ENCODE measurements at regions not wholly inside any gene's neighbourhood (a gene's known extent, or its start where the extent isn't known, plus 50 kb on each side); places are given as distances from the start of the nearest gene placed in this dataset.
"Not testable (repeated sequence)": the region's sequence is repeated elsewhere in the genome, so short reads cannot be mapped to it uniquely, and the experiment has no call there.

DNA sequence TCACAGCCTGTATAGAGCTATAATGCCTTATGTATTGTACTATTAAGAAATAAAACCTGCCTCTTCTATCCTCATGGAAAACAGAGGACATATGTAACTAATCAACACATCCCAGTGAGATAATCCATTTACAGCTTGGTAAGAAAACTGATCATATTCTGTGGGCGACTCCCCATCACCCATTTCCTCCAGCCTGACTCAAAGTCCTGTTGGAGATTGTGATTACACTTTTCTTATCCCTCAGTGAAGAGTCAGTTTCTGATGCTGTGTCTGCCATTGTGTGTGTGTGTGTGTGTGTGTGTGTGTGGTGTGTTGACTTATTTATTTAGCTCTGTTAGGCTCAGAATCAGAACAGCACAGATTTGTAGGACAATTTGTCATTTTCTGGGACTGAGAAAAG, 212.8 kb downstream of the FGF9 start:
- no peak for FAIRE-seq

GRCh38 chr13:21884299-21884909, 213.5 kb downstream of the FGF9 start:
- FAIRE-seq: no peak

- no peak for FAIRE-seq
Measured at GRCh38 chr13:21884965-21885567, 214.2 kb downstream of the FGF9 start.

- FAIRE-seq: no peak
Measured at GRCh38 chr13:21885714-21886224, 214.9 kb downstream of the FGF9 start.

DNA sequence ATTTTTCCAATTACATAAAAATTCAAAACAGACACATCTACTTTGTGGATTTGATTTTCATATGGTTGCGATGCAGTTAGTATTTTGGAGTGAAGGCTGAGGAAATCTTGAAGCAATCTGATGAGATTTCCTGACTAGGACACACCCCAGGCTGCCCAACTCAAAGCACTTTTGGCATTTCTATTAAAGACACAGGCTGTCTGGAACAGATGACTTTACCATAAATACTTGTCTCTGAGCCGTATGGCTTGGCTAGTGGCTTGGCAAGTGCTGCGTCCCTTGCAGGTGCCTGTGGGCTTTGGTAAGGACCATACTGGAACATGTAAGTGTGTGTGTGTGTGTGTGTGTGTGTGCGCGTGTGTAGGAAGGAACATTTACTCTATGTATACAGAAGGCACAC, 218.8 kb downstream of the FGF9 start:
- FAIRE-seq: no peak

DNA sequence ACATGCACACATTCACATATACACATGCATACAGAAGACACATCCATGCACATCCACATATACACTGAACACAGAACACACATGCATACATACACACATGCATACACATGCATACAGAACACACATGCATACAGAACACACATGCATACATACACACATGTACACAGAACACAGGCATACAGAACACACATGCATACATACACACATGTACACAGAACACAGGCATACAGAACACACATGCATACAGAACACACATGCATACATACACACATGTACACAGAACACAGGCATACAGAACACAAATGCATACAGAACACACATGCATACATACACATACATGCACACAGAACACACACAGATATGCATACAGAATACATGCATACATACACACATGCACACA, 219.3 kb downstream of the FGF9 start:
- FAIRE-seq: not testable (repeated sequence)

- FAIRE-seq: no peak
Measured at GRCh38 chr13:21894091-21894490, 223.2 kb downstream of the FGF9 start.

DNA sequence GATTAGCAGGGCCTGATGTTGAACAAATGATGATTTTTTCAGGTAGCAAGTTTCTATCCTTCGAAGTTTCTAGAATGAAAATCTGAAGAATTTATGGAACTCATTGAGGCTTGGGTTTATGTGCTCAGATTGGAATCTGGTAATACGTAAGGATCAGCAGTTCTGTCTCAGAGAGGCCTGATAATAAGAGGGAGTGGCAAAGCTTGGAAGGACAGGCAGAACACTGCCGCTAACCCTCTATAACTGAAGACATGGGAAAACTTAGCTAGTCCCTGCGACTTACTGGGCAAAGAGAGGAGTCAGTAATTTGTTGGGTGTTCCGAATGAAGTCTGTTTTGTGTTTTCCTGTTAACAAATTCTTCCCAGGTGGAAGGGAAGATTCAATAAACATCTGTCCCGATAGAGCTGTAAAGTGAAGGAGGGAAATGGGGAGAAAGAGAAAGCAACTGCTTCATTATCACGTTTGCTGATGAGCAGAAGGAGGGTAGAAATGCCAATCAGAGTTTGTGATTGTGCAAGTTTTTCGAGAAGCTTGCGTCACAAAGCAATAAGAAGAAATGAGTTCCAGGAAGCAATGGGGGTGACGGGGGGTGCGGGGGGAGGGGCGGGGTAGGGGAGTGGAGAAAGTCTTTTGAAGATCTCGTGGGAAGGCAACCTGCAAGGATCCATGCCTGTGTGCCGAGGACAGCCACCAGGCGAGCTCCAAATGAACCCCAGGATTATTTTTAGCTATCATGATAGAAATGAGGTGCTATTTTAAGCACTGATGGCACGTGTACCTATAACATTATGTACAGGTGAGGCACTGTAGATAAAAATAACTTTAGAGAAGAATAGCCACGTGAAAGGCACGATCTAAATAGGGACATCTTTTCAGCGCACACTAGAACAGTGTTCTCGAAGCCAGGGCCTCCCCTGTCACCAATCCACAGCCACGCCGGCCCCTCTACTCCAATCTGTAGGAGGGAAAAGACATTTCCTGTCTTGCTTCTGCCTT, 224.1 kb downstream of the FGF9 start:
- no peak for FAIRE-seq

GRCh38 chr13:21895779-21896178, 224.9 kb downstream of the FGF9 start:
- no peak for FAIRE-seq

- FAIRE-seq: no peak
Measured at GRCh38 chr13:21897161-21897560, 226.3 kb downstream of the FGF9 start.

DNA sequence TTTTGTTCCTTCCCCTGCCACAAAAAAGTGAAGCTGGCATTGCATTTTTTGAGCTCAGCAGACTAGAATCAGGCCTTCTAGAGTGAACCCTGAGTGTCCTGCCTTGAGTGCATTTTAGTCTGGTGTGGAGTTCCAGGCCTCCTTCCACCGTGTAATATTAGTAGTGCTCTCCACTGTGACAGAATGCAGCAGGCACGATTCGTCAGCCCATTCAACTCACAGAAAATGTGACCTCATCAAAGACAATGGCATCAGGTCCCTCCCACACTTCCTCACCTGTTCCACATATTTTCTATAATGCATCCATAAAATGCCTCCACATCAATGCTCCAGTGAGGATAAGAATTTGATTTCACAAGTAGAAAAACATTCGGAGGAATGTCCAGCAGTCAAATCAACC, 227.6 kb downstream of the FGF9 start:
- no peak for FAIRE-seq

DNA sequence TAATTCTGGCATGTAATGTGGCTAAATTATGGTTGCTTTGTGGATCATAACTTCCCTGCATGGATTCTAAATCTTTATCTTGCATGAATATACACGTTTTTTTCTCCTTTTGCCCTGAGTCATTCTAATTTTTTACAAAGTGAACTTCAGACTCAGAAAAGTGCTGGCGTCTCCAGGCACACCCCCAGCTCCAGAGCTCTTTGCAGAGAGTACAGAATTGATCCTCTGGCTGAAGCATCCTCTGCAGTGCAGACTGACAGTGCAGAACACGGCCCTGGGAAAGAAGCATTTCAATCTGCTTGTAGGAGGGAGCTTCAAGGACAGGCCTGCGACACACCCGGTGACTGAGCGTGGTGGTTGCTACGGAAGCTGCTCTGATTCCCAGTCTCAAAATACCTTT, 228.1 kb downstream of the FGF9 start:
- no peak for FAIRE-seq

GRCh38 chr13:21901336-21901735, 230.5 kb downstream of the FGF9 start:
- FAIRE-seq: no peak

DNA sequence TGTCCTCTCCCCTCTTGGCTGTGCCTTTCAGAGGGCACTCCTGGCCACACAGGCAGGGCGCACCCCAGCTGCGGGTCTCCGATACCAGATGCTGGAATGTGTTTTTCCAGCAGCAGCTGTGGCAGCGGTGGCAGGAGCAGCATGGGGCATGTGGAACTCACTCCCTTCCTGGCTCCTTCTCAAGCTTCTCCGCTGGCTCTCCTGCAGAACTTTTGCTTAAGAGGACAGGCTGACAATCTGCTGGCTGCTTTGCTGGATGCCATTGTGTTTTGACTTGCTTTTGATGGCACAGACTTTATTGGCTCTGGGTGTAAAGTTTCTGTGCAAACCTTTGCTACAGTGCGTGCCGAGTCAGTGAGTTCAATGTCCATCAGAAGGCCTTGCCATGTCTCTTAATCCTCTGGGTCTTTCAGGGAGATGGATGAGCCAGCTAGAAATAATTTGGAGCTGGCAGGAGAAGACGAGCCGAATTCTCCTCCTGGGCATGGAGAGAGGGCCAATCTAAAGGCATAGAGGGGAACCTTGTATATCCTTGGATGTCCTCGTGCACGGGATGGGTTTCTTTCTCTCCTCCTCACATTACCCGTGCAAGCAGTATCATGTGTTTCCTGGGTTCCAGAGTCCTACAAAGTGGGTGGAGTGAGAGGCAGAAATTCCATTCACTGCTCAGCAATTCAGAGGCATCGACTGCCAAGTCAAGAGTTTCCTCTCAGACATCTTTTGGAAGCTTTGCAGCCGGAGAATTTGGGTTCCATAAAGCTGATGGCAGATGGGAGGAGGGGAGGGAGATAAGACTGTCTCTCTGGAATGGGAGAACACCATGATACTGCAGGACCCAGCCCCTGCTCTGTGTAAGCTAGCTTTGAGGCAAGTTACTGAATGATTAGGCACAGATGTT, 231.2 kb downstream of the FGF9 start:
- no peak for FAIRE-seq

GRCh38 chr13:21902709-21903098, 231.8 kb downstream of the FGF9 start:
- no peak for FAIRE-seq

GRCh38 chr13:21905486-21905885, 234.6 kb downstream of the FGF9 start:
- FAIRE-seq: no peak

DNA sequence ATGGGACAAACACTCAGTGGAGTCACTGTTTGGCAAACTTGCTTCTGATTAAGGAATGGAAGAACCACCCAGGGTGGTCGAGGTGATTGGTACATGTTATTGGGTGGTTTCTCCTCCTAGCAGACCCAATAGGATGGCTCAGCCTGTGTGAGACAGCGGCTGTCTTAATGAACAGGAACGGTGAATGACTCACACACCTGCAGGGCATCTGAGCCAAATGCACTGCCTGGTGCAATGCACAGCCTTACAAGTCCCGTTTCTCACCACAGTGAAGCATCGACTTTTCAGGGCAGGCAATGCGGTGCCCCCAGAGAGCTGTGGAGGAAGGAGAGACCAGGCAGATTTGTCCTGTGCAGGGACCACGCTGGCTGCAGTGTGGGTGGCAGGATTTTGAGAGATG, 238.5 kb downstream of the FGF9 start:
- FAIRE-seq: no peak

GRCh38 chr13:21910546-21910945, 239.7 kb downstream of the FGF9 start:
- FAIRE-seq: no peak

DNA sequence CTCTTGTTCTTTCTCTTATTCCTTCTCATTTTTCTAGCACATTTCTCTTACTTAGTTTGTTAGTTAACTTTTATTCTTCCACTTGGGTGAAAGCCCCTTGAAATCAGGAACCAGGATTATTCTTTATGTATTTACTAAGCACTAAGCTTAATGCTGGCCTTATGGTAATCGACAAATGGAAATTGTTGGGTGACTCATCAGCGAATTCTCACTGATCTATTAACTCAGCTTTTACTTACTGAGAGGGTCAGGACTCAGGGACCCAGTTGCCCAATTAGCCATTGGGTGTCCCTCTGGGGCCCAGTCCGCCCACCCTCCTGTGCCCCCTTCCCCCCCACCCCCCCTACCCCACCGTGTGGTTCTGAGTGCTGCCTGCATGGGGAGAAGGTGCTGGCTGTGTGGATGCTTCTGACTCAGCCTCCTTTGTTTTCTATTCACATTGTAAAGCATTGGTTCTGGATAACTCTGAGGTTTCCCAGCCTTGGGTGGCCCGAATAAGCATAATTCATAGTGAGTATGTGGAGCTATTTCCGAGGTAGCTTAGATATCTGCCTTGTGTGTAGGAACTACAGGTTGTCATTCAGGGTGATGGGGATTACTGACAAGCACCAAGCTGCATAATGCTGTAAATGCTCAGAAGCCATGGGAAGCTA, 240.9 kb downstream of the FGF9 start:
- FAIRE-seq: no peak

DNA sequence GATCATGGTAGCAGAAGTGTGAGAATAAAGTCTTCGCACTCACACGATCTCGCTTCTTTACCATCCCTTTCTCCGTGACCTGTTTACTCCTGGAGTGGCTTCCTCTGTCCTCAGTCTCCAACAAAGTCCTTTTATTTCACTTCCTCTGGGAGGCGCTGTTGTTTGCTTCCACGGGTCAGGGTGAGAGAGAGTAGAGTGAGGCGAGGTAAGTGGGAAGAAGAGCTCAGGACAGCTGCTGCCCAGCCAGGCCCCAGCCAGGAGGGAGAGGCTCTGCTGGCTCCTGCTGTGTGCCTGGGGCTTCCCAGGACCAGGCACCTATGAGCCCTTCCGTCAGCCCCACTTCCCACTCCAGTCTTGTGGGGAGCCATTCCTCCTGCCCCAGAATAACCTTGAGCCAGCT, 242.1 kb downstream of the FGF9 start:
- no peak for FAIRE-seq

- FAIRE-seq: no peak
Measured at GRCh38 chr13:21917086-21918015, 246.5 kb downstream of the FGF9 start.
